Neural cell (in vitro differentiated cells): ENCODE measurements at regions not wholly inside any gene's neighbourhood (a gene's known extent, or its start where the extent isn't known, plus 50 kb on each side); places are given as distances from the start of the nearest gene placed in this dataset.

Source experiments
- CTCF ChIP-seq: fragments of 450-650 bp; IDR thresholded peaks from 2 replicates; pipeline ENCODE4 v1.5.1; 2014; ENCODE audit warnings: antibody characterized with exemption, mild to moderate bottlenecking, moderate library complexity; ENCODE audit not compliant: poor library complexity, severe bottlenecking
- EP300 ChIP-seq: fragments of 450-650 bp; conservative IDR thresholded peaks from 2 replicates; pipeline ENCODE4 v1.6.1; 2014; ENCODE audit warnings: antibody characterized with exemption, mild to moderate bottlenecking, moderate library complexity; ENCODE audit not compliant: poor library complexity, severe bottlenecking
- EZH2 ChIP-seq: fragments of 200-600, 300-800 bp; shearing (Covaris generic), sonication (generic); IDR thresholded peaks from 2 replicates; pipeline ENCODE4 v1.6.1; 2014; ENCODE audit warnings: antibody characterized with exemption, low read length, borderline replicate concordance, mild to moderate bottlenecking; ENCODE audit not compliant: insufficient read depth, poor library complexity, severe bottlenecking
- MXI1 ChIP-seq: fragments of 450-650 bp; conservative IDR thresholded peaks from 2 replicates; pipeline ENCODE4 v1.6.1; 2014; ENCODE audit warnings: antibody characterized with exemption, mild to moderate bottlenecking; ENCODE audit not compliant: poor library complexity, severe bottlenecking
- POLR2AphosphoS5 ChIP-seq: IDR thresholded peaks from 2 replicates; pipeline ENCODE4 v1.6.1; 2012
- RAD21 ChIP-seq: fragments of 450-650 bp; conservative IDR thresholded peaks from 2 replicates; pipeline ENCODE4 v1.6.1; 2014; ENCODE audit warnings: antibody characterized with exemption, mild to moderate bottlenecking, moderate library complexity
- REST ChIP-seq: IDR thresholded peaks from 2 replicates; pipeline ENCODE4 v1.6.1; 2012; ENCODE audit warnings: borderline replicate concordance
- SMC3 ChIP-seq: fragments of 450-650 bp; conservative IDR thresholded peaks from 2 replicates; pipeline ENCODE4 v1.6.1; 2014; ENCODE audit warnings: antibody characterized with exemption, mild to moderate bottlenecking, moderate library complexity; ENCODE audit not compliant: poor library complexity
- TAF1 ChIP-seq: IDR thresholded peaks from 2 replicates; pipeline ENCODE4 v1.6.1; 2012; ENCODE audit warnings: low read depth

GRCh38 chr3:27540231-27540630 lies 56.0 kb upstream of the SLC4A7 start:
- TF ChIP-seq CTCF (no peak), EP300 (no peak), POLR2AphosphoS5 (no peak), REST (no peak), EZH2 (no peak), MXI1 (no peak), SMC3 (no peak), TAF1 (no peak), RAD21 (no peak)
